Ishikawa (cell line): ENCODE measurements at regions not wholly inside any gene's neighbourhood (a gene's known extent, or its start where the extent isn't known, plus 50 kb on each side); places are given as distances from the start of the nearest gene placed in this dataset.

Source experiments
- CEBPB ChIP-seq: IDR thresholded peaks from 2 replicates; pipeline ENCODE4 v1.6.1; 2012
- CREB1 ChIP-seq: IDR thresholded peaks from 2 replicates; pipeline ENCODE4 v1.6.1; 2012; ENCODE audit warnings: low read depth
- EGR1 ChIP-seq: IDR thresholded peaks from 2 replicates; pipeline ENCODE4 v1.6.1; 2012
- EP300 ChIP-seq: IDR thresholded peaks from 2 replicates; pipeline ENCODE4 v1.6.1; 2012; ENCODE audit warnings: borderline replicate concordance
- FOXM1 ChIP-seq: IDR thresholded peaks from 2 replicates; pipeline ENCODE4 v1.6.1; 2012; ENCODE audit warnings: low read depth, borderline replicate concordance
- MAX ChIP-seq: IDR thresholded peaks from 2 replicates; pipeline ENCODE4 v1.6.1; 2012
- NFIC ChIP-seq: IDR thresholded peaks from 2 replicates; pipeline ENCODE4 v1.6.1; 2012
- RAD21 ChIP-seq: IDR thresholded peaks from 2 replicates; pipeline ENCODE4 v1.6.1; 2012; ENCODE audit warnings: low read depth
- REST ChIP-seq: IDR thresholded peaks from 2 replicates; pipeline ENCODE4 v1.6.1; 2012; ENCODE audit warnings: low read depth, mild to moderate bottlenecking
- TAF1 ChIP-seq: IDR thresholded peaks from 2 replicates; pipeline ENCODE4 v1.6.1; 2012; ENCODE audit warnings: low read depth, mild to moderate bottlenecking
- TCF12 ChIP-seq: IDR thresholded peaks from 2 replicates; pipeline ENCODE4 v1.6.1; 2012; ENCODE audit warnings: low read depth
- TEAD4 ChIP-seq: IDR thresholded peaks from 2 replicates; pipeline ENCODE4 v1.6.1; 2012
- USF1 ChIP-seq: IDR thresholded peaks from 2 replicates; pipeline ENCODE4 v1.6.1; 2012
- YY1 ChIP-seq: IDR thresholded peaks from 2 replicates; pipeline ENCODE4 v1.6.1; 2012; ENCODE audit warnings: low read depth
- ZBTB7A ChIP-seq: IDR thresholded peaks from 2 replicates; pipeline ENCODE4 v1.6.1; 2012; ENCODE audit warnings: low read depth

GRCh38 chr18:51370996-51371395 is 173.5 kb upstream of the MEX3C start:
- TF ChIP-seq USF1 = no peak
- no peak for TF ChIP-seq TEAD4
- TF ChIP-seq TAF1 = no peak
- no peak for TF ChIP-seq YY1
- TF ChIP-seq REST = no peak
- TF ChIP-seq CREB1 = no peak
- no peak for TF ChIP-seq EGR1
- no peak for TF ChIP-seq ZBTB7A
- no peak for TF ChIP-seq MAX
- no peak for TF ChIP-seq FOXM1
- TF ChIP-seq NFIC = no peak
- TF ChIP-seq TCF12 = no peak
- TF ChIP-seq RAD21 = no peak
- TF ChIP-seq EP300 = no peak
- TF ChIP-seq CEBPB = no peak

GRCh38 chr18:51371929-51372328 is 174.4 kb upstream of the MEX3C start:
- TF ChIP-seq TCF12 = no peak

- no peak for TF ChIP-seq TAF1
- no peak for TF ChIP-seq RAD21
- TF ChIP-seq TCF12 = no peak
- TF ChIP-seq YY1 = no peak
- TF ChIP-seq TEAD4 = no peak
- no peak for TF ChIP-seq MAX
- TF ChIP-seq ZBTB7A = no peak
- no peak for TF ChIP-seq EGR1
- TF ChIP-seq REST = no peak
- TF ChIP-seq CEBPB = no peak
These were observed 184.6 kb upstream of the MEX3C start for GRCh38 chr18:51382081-51382480.

- no peak for TF ChIP-seq RAD21
- TF ChIP-seq TEAD4 = no peak
- TF ChIP-seq TAF1 = no peak
- TF ChIP-seq REST = no peak
- TF ChIP-seq CREB1 = no peak
- TF ChIP-seq EP300 = no peak
- no peak for TF ChIP-seq ZBTB7A
- TF ChIP-seq USF1 = no peak
- no peak for TF ChIP-seq FOXM1
These were observed 185.6 kb upstream of the MEX3C start for GRCh38 chr18:51383116-51383515.

- TF ChIP-seq EGR1 = no peak
- TF ChIP-seq USF1 = no peak
- no peak for TF ChIP-seq CEBPB
- TF ChIP-seq MAX = no peak
- TF ChIP-seq TCF12 = no peak
- no peak for TF ChIP-seq CREB1
- no peak for TF ChIP-seq YY1
- TF ChIP-seq TEAD4 = no peak
- TF ChIP-seq FOXM1 = no peak
- no peak for TF ChIP-seq ZBTB7A
- no peak for TF ChIP-seq EP300
- TF ChIP-seq REST = no peak
- no peak for TF ChIP-seq RAD21
- no peak for TF ChIP-seq NFIC
- no peak for TF ChIP-seq TAF1
These were observed 186.2 kb upstream of the MEX3C start for GRCh38 chr18:51383711-51384110.
